NCI-H1092 treated with DMSO at 0.1 percent for 48 hours (cell line): ENCODE measurements at regions not wholly inside any gene's neighbourhood (a gene's known extent, or its start where the extent isn't known, plus 50 kb on each side); places are given as distances from the start of the nearest gene placed in this dataset.

ENCODE experiments used
- DNase-seq: peaks from one replicate; lab custom pipeline; 2025; lab: John Stamatoyannopoulos, UW

DNA sequence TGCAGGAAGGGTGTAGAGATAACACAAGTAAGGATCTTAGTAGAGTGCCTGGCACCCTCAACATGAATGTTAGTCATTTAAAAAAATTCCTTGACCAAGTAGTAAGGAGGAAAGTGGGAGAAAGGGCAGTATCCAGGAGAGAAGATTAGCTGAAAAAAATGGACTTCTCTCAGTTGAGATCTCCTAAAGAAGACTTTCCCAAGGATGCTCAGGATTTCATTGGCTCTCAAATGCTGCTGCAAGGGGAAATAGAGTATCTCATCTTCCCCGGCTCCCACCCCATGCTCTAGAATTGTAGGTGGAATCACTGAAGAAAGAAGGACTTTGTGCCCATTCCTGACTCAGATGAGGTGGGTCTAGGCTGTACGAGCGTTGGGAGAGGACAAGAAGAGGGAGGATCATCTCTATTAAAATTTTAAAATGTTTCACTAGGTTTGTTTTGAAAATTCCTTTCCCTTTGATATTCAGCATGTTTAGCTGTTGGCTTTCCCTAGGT is 231.1 kb downstream of the MYCN start:
- no peak for DNase-seq

DNA sequence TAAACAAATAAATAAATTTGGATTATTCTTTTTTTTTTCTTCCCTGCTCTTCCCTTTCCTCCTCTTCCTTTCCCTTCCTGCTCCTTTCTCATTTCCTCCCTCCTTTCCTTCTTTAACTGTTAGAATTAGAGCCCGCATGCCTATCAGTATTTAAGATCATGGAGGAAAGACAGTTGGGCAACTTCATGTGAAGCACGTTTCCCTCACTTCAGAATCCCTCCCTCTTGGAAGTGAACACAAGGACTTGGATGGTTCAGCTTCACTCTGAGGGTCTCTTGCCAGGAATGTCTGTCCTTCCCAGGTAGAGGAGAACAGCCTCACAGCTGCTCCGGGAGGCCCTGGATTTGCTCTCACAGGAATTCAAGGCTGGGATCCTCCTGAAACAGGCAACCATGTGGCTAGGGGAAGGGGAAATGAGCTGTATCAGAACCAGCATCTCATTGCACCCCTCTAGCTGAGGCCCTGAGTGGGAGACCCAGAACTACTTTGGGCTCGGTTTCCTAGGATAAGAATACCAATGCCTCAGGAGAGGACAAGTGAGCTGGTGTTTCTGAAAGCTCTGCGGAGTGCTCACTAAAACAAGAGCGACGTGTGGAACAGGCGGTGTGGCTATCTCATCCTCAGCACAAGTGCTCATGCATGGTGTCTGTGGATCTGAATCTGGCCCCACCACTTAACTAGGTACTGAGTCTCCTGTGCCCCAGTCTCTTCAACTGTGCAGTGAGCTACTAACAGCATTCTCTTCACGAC is 230.5 kb downstream of the MYCN start:
- no peak for DNase-seq

DNA sequence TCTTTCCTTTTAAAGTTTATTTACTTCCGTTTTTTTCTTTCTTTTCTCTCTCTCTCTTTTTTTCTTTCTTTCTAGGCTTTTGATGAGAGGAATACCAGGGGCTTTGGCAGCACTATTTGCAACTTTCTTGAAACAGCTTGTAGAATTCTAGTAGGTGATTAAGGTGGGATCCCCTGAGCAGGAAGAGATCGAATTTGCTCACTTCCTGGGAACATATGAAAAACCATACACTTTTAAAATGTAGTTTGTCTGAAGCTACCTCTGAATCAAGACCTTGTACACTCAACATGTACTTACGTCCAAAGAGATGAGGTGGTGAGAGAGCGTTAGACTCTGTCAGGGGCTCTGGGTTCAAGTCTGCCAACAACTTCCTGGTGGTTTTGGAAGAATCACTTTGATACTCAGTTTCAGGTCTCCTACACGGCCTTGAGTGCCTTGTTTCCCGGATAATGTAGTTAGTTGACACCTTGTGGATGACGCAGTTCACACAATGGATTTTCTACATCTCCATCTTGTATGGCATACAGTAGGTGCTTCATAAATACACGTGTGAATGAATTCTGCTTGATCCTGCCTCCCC is 229.1 kb downstream of the MYCN start:
- DNase-seq = no peak

DNA sequence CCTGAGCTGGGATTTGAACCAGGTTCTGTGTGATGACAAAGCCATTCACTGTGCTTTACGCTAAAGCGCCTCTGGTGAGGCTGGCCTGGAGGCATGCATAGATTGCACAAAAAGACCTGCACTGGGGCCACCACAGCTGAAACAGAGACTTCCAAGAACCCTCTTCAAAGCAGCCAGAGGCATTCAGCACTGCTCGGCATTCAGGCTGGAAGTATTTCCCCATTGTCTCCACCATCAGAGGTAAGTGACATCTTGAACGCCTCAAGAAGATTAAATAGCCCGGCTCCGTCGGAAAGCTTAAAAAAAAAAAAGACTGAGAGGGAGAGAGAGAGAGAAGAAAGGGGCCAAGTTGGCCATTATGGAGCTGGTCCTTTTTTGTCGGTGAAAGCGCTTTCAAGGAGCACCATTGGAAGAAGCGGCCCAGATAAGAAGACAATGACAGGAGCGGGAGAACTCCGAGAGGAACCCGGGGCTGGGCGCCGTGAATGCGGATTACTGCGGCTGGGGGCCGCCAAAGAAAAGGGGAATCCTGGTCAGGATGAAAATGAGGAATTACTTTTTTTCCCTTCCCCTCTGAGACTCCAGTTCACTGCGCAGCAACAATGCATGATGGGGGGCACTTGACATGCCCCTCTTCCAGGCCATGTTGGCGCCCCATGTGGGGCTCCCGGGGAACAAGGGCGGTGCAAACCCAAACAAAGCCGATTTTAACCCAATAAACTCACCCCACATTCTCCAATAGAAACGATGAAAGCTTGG is 228.3 kb downstream of the MYCN start:
- no peak for DNase-seq

DNA sequence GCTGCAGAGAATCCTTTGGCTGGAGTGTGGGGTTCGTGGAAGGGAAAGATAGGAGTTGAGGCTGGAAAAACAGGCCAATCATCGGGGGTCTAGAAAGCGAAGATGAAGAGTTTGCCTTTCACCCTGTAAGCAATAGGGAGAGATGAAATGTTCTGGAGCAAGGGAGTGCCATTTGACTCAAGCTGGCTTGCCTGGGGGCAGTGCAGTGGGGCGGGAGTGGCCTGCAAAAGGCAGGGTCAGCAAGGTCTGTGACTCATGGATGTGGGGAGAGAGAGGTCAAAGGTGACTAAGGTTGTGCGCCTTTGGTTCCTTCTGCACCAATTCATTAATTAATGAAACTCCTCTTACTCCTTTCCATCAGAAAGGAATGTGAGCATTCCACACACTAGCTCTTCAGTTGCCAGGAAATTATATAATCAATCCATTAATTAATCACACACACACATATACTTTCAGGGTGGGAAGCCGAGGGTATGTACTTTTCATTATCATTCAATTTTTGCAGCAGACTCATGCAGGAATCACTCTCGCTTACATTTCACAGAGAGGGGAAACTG is 227.6 kb downstream of the MYCN start:
- DNase-seq = no peak

DNA sequence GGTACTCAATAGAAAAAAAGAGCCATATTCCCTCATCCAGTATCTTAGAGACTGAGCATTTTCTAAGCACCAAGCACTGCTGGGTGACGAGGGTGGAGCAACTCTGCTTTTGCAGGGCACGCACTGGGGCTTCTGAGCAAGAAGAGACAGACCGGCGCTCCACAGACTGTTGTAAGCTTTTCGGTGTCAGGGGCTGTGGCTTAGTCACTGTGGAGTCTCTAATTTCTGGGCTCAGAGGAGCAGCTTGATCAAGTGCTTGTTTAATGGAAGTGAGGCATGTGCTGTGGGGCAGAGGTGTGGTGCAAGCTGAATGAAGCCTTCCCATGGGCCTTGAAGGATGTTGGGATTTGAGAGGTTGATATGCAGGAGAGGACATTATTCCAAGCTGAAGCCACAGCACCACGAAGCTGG is 227.1 kb downstream of the MYCN start:
- no peak for DNase-seq

DNA sequence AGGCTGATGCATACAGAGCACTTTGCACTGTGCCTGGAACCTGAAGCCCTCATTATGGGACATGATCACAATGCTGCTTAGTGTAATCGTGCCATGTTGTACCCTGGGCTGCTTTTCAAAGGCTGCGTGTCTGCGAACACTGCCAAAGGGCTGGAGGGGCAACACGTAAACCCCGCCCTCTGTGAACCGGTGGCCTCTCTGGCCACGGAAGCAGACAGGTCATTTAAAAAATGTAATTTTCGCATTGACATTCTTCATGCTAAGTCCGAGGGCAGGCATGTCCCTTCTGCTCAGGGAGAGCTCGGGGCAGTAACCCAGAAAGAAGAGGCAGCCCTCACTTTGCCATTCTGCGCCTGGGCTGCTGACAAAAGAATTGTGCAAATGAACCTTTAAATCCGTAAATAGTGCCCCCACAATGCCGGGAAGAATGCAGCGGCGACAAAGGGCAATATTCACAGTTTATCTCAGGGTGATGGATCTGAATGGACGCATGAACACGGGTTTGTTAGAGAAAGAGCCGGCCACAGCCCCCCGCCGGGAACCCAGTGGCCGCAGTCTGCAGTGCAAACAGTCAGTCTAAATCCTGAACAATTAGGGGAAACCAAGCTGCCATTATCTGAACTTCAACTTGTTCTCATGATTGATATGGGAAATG is 226.1 kb downstream of the MYCN start:
- DNase-seq = no peak

DNA sequence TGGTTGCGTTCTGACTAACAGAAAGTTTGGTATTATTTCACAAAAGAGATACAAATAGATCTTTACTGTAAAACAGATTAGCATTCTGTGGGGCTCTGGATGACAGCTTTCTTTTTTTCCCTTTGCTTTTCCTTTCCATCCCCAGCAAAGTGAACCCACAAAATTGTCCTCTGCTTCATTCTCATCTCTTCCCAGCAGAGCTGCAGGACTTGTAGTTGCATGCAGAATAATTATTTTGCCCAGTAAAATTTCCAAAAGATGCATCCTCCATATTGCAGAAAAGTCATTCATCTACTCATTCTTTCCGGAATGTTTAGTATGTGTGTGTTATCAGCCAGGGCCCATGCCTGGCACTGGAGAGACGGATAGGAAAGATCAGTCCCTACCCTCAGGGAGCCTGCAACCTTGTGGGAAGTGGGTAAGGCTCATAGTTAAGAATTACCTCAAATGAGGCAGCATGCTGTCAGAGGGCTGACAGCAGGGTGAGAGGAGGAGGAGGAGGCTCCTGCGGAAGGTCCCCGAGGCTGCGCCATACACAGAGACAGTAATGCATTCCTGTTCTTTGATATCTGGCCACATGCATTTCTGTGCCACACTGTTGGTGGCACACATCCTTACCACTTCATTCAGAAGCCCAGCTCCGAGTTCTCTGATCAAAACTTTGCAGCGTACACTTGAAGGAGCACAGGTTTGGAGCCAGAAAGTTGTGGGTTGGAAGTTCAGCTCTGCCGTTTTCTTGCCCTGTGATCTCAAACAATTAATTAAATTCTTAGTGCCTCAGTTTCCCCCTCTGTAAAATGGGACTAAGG is 225.4 kb downstream of the MYCN start:
- no peak for DNase-seq

DNA sequence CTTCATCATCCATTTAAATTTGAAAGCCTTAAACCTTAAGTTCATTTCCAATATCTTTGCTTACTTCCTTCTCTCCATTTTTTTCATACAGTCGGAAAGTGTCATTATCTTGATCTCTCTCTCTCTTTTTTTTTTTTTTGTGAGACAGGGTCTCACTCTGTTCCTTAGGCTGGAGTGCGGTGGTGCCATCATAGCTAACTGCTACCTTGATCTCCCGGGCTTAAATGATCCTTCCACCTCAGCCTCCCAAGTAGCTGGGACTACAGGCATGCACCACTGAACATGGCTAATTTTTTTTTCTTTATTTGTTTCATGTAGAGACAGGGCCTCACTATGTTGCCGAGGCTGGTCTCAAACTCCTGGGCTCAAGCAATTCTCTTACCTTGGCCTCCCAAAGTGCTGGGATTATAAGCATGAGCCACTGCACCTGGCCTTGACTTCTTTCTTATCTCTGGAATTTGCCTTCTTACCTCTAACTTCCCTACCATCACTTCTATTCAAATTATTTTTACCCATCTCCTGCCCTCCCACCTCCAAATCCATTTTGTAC is 222.2 kb downstream of the MYCN start:
- DNase-seq = no peak

DNA sequence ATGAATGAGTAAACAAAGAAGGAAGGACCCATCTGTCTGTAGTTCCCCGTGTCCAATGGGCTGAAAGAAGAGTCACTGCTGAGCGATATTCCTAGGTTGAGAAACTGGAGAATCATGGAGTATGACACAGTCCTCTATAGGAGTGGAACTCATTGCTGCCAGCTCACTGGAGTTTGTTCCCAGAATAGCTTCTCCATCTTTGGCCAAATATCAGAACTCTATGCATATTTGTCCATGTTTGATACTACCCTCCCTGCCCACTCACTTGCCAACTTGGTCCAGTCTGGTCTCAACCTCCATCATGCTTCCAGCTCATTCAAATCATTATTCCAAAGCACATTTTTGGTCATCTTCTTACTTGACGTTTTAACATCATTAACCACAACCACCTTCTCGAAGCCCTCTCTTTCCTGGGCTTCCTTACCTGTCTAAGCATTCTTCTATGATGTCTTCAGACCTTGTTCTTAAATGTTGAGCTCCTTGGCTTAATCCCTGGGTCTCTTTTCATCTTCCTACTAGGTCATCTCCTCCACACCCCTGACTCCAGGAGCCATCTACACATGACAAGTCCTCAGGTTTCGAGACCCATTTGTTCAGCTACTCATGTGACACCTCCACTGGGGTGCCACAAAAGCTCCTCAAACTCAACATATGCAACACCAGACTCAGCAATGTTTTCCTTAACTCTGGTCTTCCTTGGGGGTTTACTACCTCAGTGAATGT is 221.6 kb downstream of the MYCN start:
- no peak for DNase-seq

DNA sequence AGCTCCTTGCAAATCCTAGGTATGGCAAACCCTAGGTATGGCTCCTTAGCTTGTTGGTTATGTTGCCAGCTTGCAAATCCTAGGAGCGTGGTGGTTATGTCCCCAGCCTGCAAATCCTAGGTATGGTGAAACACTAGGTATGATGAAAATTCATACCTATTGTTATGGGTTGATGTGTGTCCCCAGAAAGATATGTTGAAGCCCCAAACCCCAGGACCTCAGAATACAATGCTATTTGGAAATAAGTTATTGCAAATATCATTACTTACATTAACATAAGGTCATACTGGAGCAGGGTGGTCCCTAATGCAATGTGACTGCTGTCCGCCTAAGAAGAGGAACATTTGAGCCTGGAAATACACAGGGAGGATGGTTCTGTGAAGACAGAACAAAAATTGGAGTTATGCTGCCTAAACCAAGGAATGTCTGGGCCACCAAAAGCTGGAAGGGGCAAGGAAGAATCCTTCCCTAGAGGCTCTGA is 220.8 kb downstream of the MYCN start:
- DNase-seq = no peak

DNA sequence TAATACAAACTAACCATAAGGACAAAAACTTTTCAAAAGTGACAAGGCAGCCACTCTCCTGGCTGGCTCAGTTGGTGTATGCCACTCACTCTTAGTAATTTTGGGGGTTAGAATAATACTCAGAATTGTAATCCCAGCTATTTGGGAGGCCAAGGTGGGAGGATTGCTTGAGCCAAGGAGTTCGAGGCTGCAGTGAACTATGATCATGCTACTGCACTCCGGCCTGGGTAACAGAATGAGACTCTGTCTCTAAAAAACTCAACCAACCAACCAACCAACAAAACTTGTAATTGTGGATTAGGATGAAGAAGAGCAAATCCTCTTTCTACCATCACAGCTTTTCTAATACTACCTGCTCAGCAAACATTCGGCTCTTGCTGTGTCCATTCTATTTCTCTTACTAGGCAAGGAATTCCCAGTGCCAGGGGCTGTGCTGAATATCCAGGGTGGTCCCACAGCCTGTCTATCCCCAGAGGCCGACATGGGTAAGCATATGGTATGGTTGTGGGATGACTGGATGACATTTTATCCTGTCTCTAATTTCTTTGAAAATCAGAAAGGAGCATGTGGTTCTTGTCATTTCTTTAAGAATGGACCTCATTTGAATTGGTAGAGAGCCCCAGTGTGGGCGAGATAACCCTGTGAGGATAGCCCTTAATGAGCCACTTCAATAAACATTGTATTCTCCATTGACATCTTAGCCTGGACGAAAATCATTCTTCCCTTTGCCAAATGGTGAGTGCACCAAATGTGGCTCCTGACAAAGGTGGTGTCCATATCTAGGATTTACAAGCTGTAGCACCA is 220.1 kb downstream of the MYCN start:
- no peak for DNase-seq

DNA sequence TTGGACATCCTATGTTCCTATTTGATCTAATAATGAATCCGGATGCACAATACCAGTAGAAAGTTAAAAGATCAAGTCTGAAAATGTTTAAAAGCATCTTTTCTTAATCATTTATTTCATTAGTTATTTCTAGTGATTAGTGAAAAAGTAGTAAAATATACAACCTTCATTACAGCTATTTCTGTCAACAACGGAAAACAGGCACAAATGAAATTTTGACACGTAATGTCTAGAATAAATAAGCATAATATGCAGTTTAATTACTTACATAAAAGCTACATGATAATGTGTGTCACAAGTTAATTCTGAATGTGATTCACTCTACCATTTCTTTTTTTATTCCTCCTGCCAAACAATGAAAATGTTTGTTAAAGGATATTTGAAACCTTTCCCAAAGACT is 216.1 kb downstream of the MYCN start:
- no peak for DNase-seq

DNA sequence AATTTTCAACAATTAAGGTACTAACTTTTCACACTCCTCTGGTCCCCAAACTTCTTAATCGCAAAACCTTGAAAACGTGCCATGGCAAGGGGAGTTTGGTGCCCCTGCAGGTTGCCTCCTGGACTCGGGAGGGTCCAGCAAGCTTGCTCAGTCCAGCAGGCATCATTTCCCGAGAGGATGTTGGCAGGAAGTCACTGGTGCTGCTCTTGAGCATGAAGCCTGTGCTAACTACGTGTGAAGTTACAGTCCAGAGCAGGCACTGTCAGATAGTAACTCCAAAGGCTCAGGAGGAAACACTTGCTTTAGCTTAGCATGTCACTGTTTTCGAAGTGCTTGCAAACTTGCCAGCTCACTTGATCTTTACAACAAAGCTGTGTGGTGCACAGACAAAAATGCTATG is 215.4 kb downstream of the MYCN start:
- no peak for DNase-seq

DNA sequence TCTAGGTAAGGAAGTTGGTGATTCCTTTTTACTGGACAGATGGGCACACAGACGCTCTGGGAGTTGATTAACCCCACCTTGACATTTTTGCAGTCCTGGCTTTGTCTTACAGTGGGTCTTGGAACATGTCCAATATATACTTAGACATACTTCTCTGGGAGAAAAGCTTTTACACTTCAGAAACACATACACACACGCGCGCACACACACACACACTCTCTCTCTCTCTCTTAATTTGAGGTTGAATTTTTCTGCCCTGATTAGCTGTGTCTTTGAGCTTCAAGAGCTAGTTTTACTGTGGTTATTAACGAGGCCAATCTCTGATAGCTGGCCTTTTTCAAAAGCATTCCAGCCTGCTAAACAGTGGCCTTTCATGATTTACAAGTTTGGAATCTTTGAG is 215.0 kb downstream of the MYCN start:
- DNase-seq = no peak

DNA sequence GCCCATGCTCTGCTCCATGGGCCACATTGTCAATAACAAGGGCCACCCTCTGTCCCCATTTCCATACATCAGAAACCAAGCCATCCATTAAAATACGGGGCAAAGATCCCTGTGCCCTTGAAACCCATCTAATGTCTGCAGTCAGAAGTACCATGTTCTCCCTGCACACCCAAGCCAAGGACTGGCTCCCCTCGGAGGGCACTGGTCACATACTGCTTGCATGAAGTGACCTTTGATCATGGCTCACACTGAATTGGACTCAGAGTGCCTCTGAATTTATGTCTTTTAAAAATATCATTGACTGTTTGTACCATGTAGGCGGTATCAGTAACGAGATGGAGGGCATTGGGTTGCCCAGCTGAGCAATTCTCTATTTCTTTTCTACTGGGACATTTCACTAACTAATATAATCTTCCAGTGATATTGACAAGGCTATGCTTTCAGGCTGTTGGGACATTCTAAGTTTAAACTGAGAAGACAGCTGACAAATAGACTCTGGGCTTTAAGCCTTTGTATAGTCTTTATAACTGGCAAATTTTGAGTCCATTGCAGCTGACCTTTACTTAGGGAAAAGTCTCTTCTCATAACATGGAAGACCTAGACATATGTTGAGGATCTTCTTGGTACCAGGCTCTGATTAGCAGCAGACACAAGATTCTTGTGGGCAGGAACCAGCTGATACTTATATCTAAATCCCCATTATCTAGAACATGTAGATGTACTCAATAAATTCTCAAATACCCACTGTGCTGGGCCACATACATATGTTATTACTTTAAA is 214.3 kb downstream of the MYCN start:
- DNase-seq = no peak

DNA sequence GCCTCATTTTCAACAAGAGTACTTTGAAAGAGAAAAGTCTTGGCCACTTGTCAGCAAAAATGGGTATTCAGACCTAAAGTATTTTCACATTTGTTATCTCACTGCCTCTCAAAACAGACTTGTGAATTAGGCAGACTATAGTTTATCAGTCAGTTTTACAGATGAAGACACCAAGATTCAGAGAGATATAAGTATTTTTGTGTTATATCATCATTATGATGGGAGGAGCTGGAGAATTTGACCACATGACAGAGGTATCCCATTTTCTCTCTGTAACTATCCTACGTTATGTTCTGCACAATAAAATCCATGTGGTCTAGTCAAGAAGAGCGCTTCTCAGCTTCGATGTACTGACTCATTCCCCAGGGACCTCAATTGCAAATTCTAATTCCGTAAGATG is 213.7 kb downstream of the MYCN start:
- no peak for DNase-seq

DNA sequence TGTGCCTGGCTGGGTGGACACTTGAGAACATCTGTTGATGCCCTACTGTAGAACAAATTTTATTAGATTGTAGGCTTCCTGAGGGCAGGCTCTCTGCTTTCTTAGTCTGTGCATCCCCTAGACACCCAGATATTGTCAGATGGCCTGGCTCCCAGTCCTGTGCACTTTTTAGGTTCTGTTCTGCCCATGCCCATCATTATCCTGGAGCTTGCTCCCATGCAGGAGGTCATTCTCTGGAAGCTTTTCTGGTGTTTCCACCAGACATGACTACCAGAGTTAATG is 213.3 kb downstream of the MYCN start:
- no peak for DNase-seq
